ENCODE measurements at regions not wholly inside any gene's neighbourhood (a gene's known extent, or its start where the extent isn't known, plus 50 kb on each side); places are given as distances from the start of the nearest gene placed in this dataset.

DNA sequence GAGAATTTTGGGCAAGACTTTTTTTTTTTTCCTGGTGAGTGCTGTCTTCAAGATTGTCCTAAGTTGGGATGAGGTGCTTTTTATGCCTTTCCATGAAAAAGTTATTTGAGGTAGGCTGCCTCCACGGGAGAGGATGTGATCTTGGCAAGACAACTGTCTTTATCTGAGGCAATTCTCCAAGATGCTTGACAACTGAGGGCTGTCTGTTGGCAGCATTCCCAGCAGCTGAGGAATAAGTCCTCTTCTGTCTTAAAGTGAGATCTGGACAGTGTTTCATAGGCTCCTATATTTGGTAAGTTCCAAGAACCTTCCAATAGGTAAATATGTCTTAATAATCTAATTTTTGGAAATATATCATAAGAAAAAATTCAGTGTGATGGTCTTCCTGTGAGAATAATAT is 662.0 kb downstream of the CDH11 start:
- TF ChIP-seq, protein P1, sequence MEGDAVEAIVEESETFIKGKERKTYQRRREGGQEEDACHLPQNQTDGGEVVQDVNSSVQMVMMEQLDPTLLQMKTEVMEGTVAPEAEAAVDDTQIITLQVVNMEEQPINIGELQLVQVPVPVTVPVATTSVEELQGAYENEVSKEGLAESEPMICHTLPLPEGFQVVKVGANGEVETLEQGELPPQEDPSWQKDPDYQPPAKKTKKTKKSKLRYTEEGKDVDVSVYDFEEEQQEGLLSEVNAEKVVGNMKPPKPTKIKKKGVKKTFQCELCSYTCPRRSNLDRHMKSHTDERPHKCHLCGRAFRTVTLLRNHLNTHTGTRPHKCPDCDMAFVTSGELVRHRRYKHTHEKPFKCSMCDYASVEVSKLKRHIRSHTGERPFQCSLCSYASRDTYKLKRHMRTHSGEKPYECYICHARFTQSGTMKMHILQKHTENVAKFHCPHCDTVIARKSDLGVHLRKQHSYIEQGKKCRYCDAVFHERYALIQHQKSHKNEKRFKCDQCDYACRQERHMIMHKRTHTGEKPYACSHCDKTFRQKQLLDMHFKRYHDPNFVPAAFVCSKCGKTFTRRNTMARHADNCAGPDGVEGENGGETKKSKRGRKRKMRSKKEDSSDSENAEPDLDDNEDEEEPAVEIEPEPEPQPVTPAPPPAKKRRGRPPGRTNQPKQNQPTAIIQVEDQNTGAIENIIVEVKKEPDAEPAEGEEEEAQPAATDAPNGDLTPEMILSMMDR (IDR thresholded peaks at IDR 0.05), result no peak
- TF ChIP-seq POLR2A (IDR thresholded peaks at IDR 0.05), result no peak
